Endodermal cell (in vitro differentiated cells): ENCODE measurements at regions not wholly inside any gene's neighbourhood (a gene's known extent, or its start where the extent isn't known, plus 50 kb on each side); places are given as distances from the start of the nearest gene placed in this dataset.

Experiments
- DNase-seq: peaks from one replicate; pipeline ENCODE4 v3.0.0-alpha.2; 2017
- H3K27ac ChIP-seq: 2 replicates; pipeline ENCODE4 v1.5.1; 2013; ENCODE audit warnings: mild to moderate bottlenecking, low read depth, low read length, moderate library complexity
- H3K27me3 ChIP-seq: 2 replicates; pipeline ENCODE4 v1.6.1; 2013; ENCODE audit warnings: mild to moderate bottlenecking, low read length, moderate library complexity; ENCODE audit not compliant: insufficient read depth, control insufficient read depth, poor library complexity, severe bottlenecking
- H3K36me3 ChIP-seq: 2 replicates; pipeline ENCODE4 v1.7.0; 2013; ENCODE audit warnings: mild to moderate bottlenecking, low read length, moderate library complexity; ENCODE audit not compliant: control insufficient read depth, insufficient read depth
- H3K4me1 ChIP-seq: one replicate; pipeline ENCODE4 v1.7.0; 2013; ENCODE audit warnings: low read length; ENCODE audit not compliant: control insufficient read depth, insufficient read depth
- H3K4me3 ChIP-seq: 2 replicates; pipeline ENCODE4 v1.5.1; 2013; ENCODE audit warnings: mild to moderate bottlenecking, low read length, moderate library complexity
- H3K9ac ChIP-seq: 2 replicates; pipeline ENCODE4 v1.6.1; 2013; ENCODE audit warnings: mild to moderate bottlenecking, low read length, moderate library complexity; ENCODE audit not compliant: poor library complexity, severe bottlenecking; ENCODE audit errors: extremely low read depth
- H3K9me3 ChIP-seq: 2 replicates; pipeline ENCODE4 v1.6.1; 2013; ENCODE audit warnings: mild to moderate bottlenecking, low read length, moderate library complexity; ENCODE audit not compliant: control insufficient read depth
- H3K27ac Mint-ChIP-seq: 2 replicates; pipeline ENCODE4 v1.8.0; 2020; ENCODE audit warnings: mixed read lengths
- H3K27me3 Mint-ChIP-seq: 2 replicates; pipeline ENCODE4 v1.8.0; 2021; ENCODE audit warnings: mild to moderate bottlenecking, mixed read lengths; ENCODE audit not compliant: insufficient read depth
- H3K36me3 Mint-ChIP-seq: 2 replicates; pipeline ENCODE4 v1.8.0; 2020; ENCODE audit warnings: low read depth, mixed read lengths
- H3K4me1 Mint-ChIP-seq: 2 replicates; pipeline ENCODE4 v1.8.0; 2020; ENCODE audit warnings: mixed read lengths
- H3K4me3 Mint-ChIP-seq: 2 replicates; pipeline ENCODE4 v1.8.0; 2020; ENCODE audit warnings: mild to moderate bottlenecking, moderate library complexity, mixed read lengths
- H3K9me3 Mint-ChIP-seq: 2 replicates; pipeline ENCODE4 v1.8.0; 2020; ENCODE audit warnings: mild to moderate bottlenecking, mixed read lengths
- WGBS, 2 experiments: methylation state at CpG; one replicate each; pipeline versions ENCODE4 v1.1.5 to v1.1.7; 2013; ENCODE audit warnings: missing lambda C conversion rate in 2 of 2, mixed read lengths in 1 of 2; ENCODE audit not compliant: insufficient coverage in 1 of 2, insufficient read length in 1 of 2; 5-methylcytosine and 5-hydroxymethylcytosine counted together
- TF ChIP-seq, protein P1 (sequence below): fragments of 200-600 bp; sonication (generic); conservative IDR thresholded peaks from 2 replicates; pipeline ENCODE4 v1.5.0; 2021; ENCODE audit warnings: antibody characterized with exemption, mild to moderate bottlenecking

DNA sequence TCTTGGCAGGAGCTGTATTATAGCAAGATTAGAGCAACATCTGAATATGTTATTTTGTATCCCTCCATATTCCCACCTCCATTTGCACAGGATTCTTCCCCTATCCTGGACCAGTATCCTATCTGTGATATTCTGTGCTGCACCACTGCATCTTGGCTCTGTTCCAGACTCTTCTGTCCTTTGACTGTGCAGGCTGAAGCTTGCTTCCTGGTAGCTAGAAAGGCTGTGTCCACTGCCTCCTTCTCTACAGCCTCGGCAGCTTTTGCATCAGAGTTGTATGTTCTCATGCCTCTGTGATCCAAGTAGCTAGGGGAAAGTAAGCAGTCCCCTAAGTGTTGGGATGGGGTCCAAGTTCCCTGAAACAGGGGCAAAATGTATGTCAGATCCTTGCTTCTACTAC is 104.1 kb downstream of the GAS1 start:
- WGBS, 2 experiments, result 94 to 100% methylated on average over 1 of the region's 1 CpG
- Mint-ChIP-seq H3K9me3 (no peaks in the 10 kb centered on the region), H3K27me3 (no peaks in the 10 kb centered on the region), H3K4me1 (no peaks in the 10 kb centered on the region), H3K4me3 (no peak overlapping the region), H3K27ac (no peak overlapping the region), H3K36me3 (no peaks in the 10 kb centered on the region)
- no peak overlapping the region for H3K9ac ChIP-seq
- no peaks in the 10 kb centered on the region for H3K36me3 ChIP-seq
- H3K4me1 ChIP-seq, result no peaks in the 10 kb centered on the region
- DNase-seq, result no peak
- no peaks in the 10 kb centered on the region for H3K27me3 ChIP-seq
- H3K9me3 ChIP-seq, result no peaks in the 10 kb centered on the region
- no peak overlapping the region for H3K4me3 ChIP-seq
- TF ChIP-seq, protein P1, sequence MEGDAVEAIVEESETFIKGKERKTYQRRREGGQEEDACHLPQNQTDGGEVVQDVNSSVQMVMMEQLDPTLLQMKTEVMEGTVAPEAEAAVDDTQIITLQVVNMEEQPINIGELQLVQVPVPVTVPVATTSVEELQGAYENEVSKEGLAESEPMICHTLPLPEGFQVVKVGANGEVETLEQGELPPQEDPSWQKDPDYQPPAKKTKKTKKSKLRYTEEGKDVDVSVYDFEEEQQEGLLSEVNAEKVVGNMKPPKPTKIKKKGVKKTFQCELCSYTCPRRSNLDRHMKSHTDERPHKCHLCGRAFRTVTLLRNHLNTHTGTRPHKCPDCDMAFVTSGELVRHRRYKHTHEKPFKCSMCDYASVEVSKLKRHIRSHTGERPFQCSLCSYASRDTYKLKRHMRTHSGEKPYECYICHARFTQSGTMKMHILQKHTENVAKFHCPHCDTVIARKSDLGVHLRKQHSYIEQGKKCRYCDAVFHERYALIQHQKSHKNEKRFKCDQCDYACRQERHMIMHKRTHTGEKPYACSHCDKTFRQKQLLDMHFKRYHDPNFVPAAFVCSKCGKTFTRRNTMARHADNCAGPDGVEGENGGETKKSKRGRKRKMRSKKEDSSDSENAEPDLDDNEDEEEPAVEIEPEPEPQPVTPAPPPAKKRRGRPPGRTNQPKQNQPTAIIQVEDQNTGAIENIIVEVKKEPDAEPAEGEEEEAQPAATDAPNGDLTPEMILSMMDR, result no peak
- H3K27ac ChIP-seq, result no peak overlapping the region

DNA sequence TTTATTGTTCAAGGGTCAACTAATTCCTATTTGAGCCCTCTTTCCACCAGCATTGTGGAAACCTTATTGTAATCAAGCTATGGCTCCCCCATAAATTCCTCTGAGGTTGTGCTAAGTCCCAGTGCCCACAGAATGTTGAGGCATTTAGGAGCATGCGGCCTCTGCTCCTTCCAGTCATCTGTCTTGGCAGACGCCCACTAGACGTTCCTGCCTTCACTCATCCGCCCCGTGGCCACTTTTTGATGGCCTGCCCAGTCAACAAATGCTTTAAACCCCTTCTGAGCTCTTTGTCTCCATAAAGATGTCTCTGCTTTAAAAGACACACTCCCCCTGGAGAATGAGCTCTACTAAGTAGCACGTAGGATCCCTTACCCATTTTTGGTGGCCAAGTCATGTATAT is 104.7 kb downstream of the GAS1 start:
- Histone ChIP-seq H3K4me3 (no peak overlapping the region), H3K4me1 (no peaks in the 10 kb centered on the region), H3K27me3 (no peaks in the 10 kb centered on the region), H3K27ac (no peak overlapping the region), H3K9me3 (no peaks in the 10 kb centered on the region), H3K9ac (no peak overlapping the region), H3K36me3 (no peaks in the 10 kb centered on the region)
- 86 to 89% methylated on average over 6 of the region's 6 CpGs for WGBS, 2 experiments
- H3K27me3 Mint-ChIP-seq, result no peaks in the 10 kb centered on the region
- H3K36me3 Mint-ChIP-seq, result no peaks in the 10 kb centered on the region
- H3K4me3 Mint-ChIP-seq, result no peak overlapping the region
- H3K4me1 Mint-ChIP-seq, result no peaks in the 10 kb centered on the region
- DNase-seq, result no peak
- TF ChIP-seq, protein P1, result no peak
- H3K9me3 Mint-ChIP-seq, result no peaks in the 10 kb centered on the region
- no peak overlapping the region for H3K27ac Mint-ChIP-seq

DNA sequence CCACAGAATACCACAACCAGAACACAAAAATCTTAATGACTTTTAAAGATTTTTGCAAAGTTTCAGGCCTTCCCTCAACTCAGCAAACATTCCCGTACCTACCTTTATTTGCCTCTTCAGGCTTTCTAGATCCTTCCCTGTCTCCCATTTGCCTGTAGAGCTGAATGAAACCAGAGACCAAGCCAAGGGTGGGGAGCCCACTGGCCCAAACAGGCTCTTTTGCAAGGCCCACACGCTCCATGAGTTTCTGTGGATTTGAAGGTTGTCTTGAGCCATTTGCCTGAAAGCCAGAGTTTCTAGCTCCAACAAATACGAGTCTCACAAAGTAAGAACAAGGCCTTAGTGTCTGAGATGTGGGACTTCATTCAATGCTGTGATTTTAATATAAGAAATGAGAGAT is 107.8 kb downstream of the GAS1 start:
- no peaks in the 10 kb centered on the region for H3K36me3 Mint-ChIP-seq

More for the DNA sequence above, 107.8 kb downstream of the GAS1 start:
- H3K27ac ChIP-seq, result no peak overlapping the region
- 94 to 100% methylated on average over 2 to 3 of the region's 3 CpGs for WGBS, 2 experiments
- Mint-ChIP-seq H3K27ac (no peak overlapping the region), H3K27me3 (no peaks in the 10 kb centered on the region), H3K9me3 (no peaks in the 10 kb centered on the region), H3K4me3 (no peak overlapping the region), H3K4me1 (no peaks in the 10 kb centered on the region)
- H3K27me3 ChIP-seq, result no peaks in the 10 kb centered on the region
- H3K4me3 ChIP-seq, result no peak overlapping the region
- DNase-seq, result no peak
- H3K9ac ChIP-seq, result no peak overlapping the region
- H3K9me3 ChIP-seq, result no peaks in the 10 kb centered on the region
- no peaks in the 10 kb centered on the region for H3K36me3 ChIP-seq
- TF ChIP-seq, protein P1, result no peak
- no peaks in the 10 kb centered on the region for H3K4me1 ChIP-seq
